Left lobe of liver (tissue), 2 donors: ENCODE measurements at regions not wholly inside any gene's neighbourhood (a gene's known extent, or its start where the extent isn't known, plus 50 kb on each side); places are given as distances from the start of the nearest gene placed in this dataset.
A peak's percentile ranks its signal among the peaks of the same experiment; 100 is the strongest.
"Not testable (repeated sequence)": the region's sequence is repeated elsewhere in the genome, so short reads cannot be mapped to it uniquely, and the experiment has no call there.

Experiments
- ATAC-seq: fragments of 200-7000 bp; cut with Tn5 transposase; one replicate; pipeline ENCODE4 v1.9.1; 2020; ENCODE audit warnings: mild to moderate bottlenecking, moderate library complexity
- DNase-seq: peaks from one replicate; pipeline ENCODE4 v3.0.0-alpha.2; 2020; ENCODE audit warnings: low spot score
- donor health status: DM: no; HTN: no; CAD: no; lungs with moderate emphysema.
- donor health status: DM: no; HTN: yes; CAD: no.

DNA sequence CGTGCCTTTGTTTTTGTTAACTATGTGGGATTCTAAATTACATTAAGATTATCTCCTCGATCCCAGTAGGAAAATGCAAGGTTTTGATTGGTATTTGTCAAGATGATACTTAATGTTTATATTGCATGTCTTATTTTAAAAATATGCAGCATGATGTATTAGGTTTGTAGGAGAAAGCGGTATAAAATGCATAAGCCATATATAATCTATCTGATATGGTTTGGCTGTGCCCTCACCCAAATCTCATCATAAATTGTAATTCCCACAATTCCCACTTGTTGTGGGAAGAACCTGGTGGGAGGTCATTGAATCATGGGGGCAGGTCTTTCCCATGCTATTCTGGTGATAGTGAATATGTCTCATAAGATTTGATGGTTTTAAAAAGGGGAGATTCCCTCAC lies 198.1 kb upstream of the NCAM2 start:
- no peak for ATAC-seq
- no peak for DNase-seq

DNA sequence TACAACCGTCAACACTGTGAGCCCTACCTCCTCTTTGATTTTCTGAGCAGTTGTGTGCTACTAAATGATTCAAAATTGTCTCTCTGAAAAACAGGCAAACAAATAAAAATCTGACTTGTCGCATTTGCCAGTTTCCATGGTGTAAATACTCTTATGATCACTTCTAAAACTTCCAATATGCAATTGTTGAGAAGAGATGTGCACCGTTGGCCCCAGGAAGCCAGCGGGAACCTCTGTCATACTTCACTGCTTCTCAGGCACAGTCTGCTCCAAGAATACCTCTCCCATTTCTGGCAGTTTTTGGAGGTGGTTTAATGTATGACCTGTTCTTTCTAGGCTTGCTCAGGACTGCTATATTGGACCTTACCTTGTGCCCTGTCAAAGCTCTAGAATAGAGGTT lies 196.0 kb upstream of the NCAM2 start:
- no peak for DNase-seq
- no peak for ATAC-seq

DNA sequence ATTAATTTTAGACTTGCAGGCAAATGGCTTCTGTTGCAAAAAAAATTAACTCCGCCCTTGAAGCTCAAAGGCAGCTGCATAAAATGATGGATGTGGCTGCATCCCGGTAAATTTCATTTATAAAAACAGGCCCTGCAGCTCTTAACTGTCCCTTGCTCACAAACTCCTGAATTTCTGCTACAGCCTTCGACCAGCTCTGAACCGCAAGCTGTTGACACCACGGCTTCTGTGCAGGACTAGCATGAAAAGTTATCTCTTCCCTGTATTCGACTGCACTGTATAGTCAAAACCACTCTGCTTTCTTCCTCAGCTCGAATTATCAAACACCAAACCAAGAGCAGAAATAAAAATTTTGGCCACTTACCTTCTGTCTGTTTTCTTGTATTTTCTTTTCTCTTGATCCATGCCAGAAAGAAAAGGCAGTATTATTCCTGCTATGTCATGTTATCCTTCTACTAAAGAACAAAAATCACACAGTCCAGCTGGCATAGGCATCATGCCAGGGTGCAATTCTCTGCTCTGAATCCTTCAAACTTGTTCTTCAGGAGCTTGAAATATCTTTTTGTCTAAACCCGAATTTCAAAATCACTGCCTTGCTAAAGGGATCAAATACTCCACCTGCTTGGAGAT lies 195.5 kb upstream of the NCAM2 start:
- no peak for DNase-seq
- ATAC-seq = no peak

DNA sequence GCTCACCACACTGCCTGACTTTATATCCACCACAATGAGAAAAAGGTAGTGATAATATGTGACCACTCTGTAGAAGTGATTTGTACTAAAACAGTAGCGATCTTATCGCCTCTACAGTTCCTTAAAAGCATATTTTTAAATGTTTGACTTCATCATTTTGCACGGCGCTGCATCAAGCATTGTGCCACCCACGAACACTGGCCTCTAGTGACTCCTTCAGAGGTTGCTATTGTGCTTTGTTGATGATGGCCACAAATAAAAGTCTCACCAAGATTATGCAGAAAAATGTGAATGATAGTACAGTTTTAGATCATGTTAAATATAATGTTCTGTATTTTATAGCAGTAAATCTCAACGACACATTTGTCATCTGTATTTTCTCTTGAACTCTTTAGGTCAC lies 186.5 kb upstream of the NCAM2 start:
- no peak for DNase-seq
- no peak for ATAC-seq

DNA sequence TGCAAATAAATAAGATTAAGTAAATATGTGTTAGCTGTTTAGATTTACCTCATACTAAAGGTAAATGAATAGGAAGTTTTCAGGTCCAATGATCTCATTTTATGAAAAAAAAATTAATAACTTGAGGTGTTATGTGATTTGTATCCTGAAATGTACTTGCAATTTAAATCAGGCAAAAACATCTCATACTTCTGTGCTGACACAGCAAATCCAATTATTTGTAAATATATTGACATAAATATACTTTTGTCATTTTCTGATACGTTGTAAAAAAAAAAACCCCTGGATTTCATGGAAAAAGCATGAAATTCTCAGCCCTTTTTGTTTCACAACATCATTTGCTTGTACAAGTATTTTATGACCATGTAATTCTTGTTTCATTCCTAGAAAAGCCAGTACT lies 184.1 kb upstream of the NCAM2 start:
- ATAC-seq = no peak

DNA sequence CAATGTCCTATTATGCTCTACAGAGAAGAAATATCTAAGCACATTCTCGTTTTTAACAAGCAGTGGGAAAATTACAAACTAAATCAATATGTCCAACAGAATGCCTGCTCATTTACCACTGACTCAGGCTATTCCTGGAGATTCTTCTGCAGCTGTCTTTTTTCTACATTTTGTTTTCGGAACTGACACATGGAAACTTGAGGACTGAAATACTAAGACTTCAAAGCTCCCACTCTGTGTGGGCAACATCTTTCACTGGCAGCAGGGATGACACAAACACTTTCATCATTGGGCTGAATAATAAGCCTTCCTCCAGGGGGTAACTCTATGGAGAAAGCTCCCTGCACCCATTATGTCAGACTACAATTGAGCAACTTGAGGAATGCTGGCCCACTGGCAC lies 175.5 kb upstream of the NCAM2 start:
- ATAC-seq (no peak), DNase-seq (no peak)

More for the DNA sequence above, 184.1 kb upstream of the NCAM2 start:
- no peak for DNase-seq

DNA sequence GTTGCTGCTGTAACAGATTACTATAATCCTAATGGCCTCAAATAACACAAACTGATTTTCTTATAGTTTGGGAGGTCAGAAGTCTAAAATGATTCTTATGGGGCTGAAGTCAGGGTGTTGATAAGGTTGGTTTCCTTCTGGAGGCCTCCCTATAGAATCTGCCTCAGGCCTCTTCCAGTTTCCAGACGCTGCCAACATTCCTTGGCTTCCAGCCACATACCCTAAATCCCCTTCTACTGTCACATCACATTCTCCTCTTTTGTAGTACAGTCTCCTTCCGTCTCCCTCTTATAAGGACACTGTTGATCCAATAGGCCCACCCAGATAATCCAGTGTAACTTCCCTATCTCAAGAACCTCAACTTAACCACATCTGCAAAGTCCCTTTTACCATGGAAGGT lies 145.3 kb upstream of the NCAM2 start:
- no peak for DNase-seq

DNA sequence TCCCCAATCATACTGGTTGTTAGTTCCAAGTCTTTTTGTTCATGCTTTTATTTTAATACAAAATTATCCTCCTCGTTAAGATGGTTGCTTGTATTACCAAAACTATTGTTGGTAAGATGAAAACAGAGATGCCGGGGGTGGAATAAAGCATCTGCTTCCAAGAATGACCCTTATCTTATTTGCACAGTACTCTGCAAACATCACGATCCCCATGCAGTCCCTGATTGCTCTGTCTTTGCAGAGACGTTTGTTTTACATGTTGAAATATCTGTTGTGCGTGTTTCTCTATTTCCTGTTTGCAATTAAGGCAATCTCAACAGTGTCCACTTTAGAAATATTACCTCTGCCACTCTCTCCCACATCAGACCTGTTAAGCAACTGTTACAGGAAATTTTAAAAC lies 141.3 kb upstream of the NCAM2 start:
- DNase-seq (no peak), ATAC-seq (peak; percentile 33)

More for the DNA sequence above, 145.3 kb upstream of the NCAM2 start:
- ATAC-seq = no peak

DNA sequence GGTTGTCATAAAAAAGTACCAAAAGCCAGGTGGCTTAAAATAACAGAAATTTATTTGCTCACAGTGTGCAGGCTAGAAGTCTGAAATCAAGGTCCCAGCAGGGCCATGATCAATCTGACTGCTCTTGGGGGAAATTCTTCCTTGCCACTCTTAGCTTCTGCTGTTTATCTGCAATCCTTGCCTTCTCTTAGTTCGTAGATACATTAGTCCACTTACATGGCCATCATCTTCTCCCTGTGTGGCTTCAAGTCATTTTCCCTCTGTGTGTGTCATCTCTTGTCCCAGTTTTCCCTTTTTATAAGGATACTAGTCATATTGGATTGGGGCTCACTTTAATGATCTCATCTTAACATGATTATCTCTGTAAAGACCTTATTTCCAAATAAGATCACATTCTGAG lies 124.0 kb upstream of the NCAM2 start:
- ATAC-seq (no peak), DNase-seq (no peak)

DNA sequence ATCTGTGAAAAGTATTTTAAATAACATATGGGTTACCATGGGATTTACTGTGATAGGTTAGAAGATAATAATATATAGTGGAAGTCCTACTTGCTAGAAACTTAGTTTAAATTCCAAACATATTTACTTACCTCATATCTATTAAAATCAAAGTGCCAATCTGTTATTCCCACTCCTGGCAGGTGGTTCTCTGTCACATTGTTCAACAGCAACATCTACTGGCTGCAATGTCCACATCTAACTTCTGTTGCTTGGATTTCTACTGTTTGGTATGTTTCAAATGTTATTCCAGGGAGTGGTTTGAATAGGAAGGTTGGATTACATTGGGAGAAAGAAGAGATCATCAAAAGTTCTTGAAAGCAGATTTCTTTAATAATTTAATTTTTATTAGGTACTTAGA lies 122.5 kb upstream of the NCAM2 start:
- DNase-seq (no peak), ATAC-seq (no peak)

DNA sequence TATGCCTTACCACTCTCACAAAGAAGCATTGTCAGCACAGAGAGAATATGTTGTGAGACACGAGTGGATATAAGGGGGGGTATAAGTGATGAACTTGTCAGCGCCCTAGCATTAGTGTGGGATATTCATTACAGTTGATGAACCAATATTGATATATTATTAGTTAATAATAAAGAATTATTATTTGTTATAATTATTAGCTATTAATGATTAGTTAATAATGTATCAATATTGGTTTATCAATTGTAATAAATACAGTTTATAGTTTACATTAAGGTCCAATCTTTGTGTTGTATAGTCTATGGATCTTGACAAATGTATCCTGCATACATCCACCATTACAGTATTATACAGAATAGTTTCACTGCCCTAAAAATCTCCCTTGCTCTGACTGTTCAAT lies 120.2 kb upstream of the NCAM2 start:
- DNase-seq (no peak), ATAC-seq (no peak)

DNA sequence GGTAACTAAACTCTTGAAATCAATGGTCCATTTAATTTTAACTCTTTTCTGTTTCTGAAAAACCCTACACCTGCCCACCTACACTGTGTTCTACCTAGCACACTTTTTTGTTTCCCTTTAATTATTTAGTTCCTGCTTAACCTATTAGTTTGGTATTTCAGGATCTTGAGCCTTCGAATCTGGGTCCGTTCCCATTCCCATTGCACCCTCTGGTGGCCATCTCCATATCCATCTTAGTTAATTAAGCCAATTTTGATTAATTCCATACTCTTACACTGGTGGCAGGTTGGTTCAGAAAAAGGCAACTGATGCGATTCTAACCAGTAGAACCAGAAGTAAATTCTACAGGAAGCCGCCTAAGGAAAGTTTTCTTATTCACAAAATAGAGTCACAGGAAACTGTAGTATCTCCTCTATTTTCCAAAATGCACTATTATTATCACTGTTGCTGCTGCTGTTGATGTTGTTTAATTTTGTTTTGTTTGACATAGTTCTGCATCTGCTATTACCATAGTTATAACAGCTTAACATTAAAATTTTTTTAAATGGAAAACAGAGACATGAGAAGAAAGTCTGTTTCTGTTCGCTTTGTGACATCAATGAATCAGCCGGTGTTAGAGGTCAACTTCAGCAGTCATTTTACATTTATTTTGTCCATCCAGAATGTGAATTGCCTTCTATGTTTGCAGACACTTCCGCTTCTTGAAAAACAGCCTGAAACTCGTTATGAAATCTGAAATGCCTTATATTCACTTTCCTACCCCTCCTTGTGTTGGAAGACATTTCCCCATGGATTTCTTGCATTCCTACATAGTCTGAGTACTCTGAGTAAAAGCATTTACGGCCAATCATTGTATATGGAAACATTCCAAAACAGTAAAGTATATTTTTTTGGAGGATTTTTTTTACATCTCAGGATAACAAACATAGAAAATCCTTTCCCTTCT lies 115.5 kb upstream of the NCAM2 start:
- peak; percentile 85 for ATAC-seq

DNA sequence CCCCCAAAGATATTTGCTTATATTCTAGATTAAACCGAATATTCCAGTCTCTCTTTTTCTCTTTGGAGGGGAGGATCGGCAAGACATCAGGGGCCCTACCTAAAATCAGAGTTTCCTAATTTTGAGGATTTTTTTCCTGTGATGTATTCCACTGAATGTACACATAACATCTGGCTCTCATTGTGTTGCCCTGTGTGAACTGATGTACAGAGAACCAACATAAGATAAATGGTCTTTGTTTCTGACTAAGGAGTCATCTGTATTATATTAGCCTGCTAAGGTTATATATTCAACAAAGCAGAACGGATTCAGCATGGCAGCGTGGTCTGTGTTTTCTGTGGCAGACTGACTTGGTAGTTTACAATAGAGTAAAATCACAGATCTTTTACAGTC lies 114.8 kb upstream of the NCAM2 start:
- DNase-seq (no peak), ATAC-seq (no peak)

More for the DNA sequence above, 115.5 kb upstream of the NCAM2 start:
- no peak for DNase-seq

DNA sequence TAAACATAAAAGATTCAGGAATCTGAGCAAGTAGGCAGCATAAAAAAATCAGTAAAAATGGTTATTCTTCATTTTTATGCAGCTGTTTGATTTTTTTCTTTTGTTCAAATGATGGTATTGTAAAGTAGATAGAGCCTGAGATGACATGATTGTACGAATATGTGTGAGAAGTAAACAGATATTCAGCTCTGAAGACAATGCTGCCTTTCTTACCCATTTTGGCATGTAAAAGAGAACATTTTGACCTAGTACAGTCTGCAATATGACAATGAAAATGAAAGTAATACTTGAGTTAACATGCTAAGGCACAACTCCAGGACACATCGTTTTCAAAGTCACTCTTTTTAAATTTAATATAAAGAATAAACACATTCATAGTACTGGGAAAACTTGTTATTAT lies 95.7 kb upstream of the NCAM2 start:
- DNase-seq (no peak), ATAC-seq (no peak)

DNA sequence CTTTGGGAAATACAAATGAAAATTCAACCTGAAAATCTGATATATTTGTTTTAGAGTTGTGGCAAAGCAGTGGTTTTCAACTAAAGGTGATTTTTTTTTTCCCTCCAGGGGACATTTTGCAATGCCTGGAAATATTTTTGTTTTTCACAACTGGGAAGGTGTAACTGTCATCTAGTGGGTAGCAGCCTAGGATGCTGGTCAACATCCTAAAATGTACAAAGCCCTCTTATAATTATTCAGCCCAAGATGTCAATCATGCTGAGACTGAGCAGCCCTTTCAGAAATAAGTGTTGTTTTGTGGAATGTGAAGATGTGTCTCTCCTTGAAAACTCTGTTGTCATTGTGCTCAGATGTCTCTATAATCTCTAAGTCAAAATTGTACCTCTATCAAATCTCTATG lies 95.2 kb upstream of the NCAM2 start:
- DNase-seq (no peak), ATAC-seq (no peak)

DNA sequence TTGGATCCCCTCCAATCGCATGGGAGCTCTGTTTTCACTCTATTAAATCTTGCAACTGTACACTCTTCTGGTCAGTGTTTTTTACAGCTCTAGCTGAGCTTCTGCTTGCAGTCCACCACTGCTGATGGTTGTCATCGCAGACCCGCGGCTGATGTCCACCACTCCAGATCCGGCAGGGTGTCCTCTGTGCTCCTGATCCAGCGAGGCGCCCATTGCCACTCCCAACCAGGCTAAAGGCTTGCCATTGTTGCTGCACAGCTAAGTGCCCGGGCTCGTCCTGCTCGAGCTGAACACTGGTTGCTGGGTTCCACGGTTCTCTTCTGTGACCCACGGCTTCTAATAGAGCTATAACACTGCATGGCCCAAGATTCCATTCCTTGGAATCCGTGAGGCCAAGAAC lies 70.7 kb upstream of the NCAM2 start:
- DNase-seq, ATAC-seq: not testable (repeated sequence)

DNA sequence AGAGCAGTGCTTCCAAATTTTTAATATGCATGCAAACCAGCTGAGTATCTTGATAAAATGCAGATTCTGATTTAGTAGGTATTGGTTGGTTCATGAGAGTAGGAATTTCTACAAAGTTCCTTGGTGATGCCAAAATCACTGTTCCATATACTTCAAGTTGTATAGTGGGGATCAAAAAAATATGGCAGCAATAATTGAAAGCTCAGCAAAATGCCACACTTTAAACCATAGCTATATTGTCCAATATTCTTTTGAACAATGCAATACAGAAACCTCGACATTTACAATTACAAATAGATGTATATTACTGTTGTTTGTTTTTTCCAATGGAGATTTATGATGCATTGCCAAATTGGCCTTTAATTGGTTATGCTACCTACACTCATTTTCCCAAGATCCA lies 55.7 kb upstream of the NCAM2 start:
- ATAC-seq = no peak
- DNase-seq = no peak

DNA sequence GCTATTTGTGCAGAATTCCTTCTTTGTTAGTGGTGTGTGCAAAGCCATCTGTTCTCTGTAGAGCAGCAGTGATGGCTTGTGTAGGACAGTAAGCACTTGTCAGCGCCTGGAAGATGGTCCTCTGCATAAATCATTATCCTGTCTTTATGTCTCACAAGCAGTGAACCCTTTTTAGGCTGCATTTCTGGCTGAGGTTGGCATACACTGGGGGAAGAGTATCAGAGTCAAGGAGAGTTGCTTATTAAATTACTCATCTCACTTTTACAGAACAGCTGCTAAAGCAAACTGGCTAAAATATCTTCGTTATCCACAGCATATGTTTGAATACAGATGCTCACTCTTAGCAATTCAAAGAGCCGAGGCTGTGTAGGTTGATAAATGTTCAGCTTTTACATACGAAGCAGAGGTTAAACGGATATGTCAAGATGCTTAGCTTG lies 54.6 kb upstream of the NCAM2 start:
- ATAC-seq (no peak), DNase-seq (no peak)

DNA sequence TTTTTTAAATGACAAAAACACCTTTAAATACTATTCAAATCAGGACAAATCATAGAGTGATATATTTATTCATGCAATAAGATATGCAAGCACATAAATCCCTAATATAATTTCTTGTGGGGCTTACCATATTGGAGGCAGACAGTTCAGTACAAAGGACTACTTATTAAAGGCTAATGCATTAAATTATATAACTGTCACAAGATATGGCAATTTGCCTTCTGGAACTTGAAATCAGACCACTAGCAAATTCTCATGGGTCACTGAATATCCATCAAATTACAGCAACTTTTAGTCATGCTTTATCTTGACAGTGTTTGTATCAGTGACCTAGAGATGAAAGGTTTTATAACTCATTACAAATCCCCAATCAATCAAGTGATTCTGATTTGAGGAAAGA lies 54.1 kb upstream of the NCAM2 start:
- DNase-seq (no peak), ATAC-seq (no peak)

DNA sequence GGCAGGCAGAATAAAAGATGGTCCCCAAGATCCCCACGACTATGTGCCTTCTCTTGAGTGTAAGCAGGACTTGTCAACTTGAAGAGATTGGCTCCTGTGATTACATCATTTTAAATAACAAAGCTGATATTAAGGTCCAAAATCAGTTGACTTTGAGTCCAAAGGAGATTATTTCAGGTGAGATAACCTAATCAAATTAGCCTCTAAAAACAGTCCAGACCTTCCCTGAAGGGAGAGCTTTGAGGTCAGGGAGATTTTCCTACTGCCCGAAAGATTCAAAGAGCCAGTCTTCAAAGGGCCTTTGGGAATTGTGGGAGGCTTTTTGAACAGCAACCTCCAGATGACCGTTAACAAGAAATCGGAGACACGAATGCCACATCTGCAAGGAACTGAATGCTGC lies 51.5 kb upstream of the NCAM2 start:
- no peak for ATAC-seq
- no peak for DNase-seq
